Brain microvascular endothelial cell (primary cell): ENCODE measurements at regions not wholly inside any gene's neighbourhood (a gene's known extent, or its start where the extent isn't known, plus 50 kb on each side); places are given as distances from the start of the nearest gene placed in this dataset.

Experiments used
- DNase-seq: peaks from one replicate; pipeline ENCODE4 v3.0.0-alpha.2; 2020
- H3K27ac ChIP-seq: fragments of 250-450 bp; sonication (Bioruptor Pico); 2 replicates; pipeline ENCODE4 v1.5.1; 2020; ENCODE audit warnings: mild to moderate bottlenecking, moderate library complexity
- H3K27me3 ChIP-seq: fragments of 250-450 bp; sonication (Bioruptor Pico); replicated peaks from 2 replicates; pipeline ENCODE4 v1.5.1; 2020; ENCODE audit warnings: mild to moderate bottlenecking
- H3K36me3 ChIP-seq: fragments of 250-450 bp; sonication (Bioruptor Pico); replicated peaks from 2 replicates; pipeline ENCODE4 v1.5.1; 2020; ENCODE audit warnings: mild to moderate bottlenecking
- H3K4me3 ChIP-seq: 2 replicates; pipeline ENCODE4 v1.5.1; 2011; ENCODE audit warnings: low read depth, mild to moderate bottlenecking, control low read depth, low read length, moderate library complexity
- in situ Hi-C: cut with HindIII; loops from 2 replicates; pipeline ENCODE4 v1.10.0; 2017; ENCODE audit warnings: low sequenced_read_pairs, low pct_ligation_motif_present
- TF ChIP-seq, protein P1 (sequence below): IDR thresholded peaks from 2 replicates; pipeline ENCODE4 v1.5.1; 2011; ENCODE audit warnings: low read depth, mild to moderate bottlenecking, moderate library complexity, low read length, control low read depth, inconsistent platforms; ENCODE audit errors: missing control alignments

DNA sequence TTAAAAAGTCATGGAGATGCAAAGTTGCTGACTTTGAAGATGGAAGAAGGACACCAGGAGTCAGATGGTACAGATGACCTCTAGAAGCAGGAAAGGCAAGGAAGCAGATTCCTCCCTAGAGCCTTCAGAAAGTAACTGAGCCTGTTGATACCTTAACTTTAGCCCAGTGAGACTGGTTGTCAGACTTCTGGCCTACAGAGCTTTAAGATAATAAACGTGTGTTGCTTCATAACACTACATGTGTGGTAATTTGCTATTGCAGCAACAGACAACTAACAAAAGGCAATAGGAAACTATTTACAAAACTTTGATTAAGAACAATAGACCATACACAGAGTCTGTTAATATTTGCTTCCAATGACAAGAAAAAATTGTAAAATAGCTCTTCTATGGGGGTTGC lies 102.0 kb upstream of the USP38 start:
- H3K4me3 ChIP-seq: no peak overlapping the region
- H3K36me3 ChIP-seq: no peaks in the 10 kb centered on the region
- in situ Hi-C loops: no loop called here
- no peak for DNase-seq
- H3K27ac ChIP-seq: no peak overlapping the region
- TF ChIP-seq, protein P1, sequence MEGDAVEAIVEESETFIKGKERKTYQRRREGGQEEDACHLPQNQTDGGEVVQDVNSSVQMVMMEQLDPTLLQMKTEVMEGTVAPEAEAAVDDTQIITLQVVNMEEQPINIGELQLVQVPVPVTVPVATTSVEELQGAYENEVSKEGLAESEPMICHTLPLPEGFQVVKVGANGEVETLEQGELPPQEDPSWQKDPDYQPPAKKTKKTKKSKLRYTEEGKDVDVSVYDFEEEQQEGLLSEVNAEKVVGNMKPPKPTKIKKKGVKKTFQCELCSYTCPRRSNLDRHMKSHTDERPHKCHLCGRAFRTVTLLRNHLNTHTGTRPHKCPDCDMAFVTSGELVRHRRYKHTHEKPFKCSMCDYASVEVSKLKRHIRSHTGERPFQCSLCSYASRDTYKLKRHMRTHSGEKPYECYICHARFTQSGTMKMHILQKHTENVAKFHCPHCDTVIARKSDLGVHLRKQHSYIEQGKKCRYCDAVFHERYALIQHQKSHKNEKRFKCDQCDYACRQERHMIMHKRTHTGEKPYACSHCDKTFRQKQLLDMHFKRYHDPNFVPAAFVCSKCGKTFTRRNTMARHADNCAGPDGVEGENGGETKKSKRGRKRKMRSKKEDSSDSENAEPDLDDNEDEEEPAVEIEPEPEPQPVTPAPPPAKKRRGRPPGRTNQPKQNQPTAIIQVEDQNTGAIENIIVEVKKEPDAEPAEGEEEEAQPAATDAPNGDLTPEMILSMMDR: no peak
- H3K27me3 ChIP-seq: no peaks in the 10 kb centered on the region

DNA sequence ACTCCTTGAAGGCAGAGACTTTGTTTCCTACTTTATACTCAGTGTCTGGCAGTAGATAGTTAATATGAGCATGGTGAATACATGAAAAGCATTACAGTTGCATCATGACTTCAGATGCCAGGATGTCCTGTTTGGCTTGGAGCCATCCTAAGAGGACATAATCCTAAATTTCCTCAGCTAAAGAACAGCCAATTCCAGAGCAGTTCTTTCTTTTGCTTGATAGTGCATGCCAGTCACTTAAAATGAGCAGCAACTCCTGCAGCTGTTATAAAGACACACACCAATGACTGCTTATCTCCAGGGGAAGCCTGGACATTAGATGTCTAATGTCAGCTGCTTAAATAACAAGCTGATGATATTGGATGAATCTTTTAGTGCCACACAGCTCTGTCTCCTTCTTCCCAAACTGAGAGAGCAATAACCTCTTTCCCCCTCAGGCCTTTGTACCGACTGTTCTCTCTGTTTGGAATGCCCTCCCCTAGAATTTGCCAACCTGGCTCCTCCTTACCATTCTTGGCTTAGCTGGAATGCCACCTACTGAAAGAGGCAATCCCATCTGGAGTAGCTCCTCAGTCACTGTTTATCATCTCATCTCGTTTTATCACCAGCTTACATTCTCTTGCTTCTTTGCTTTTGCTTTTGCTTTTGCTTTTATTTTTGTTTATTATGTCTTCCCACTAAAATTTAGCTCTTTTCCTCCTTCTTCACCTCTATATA lies 100.8 kb upstream of the USP38 start:
- no peak overlapping the region for H3K27ac ChIP-seq
- no peaks in the 10 kb centered on the region for H3K36me3 ChIP-seq
- H3K4me3 ChIP-seq: no peak overlapping the region
- no peak for DNase-seq
- in situ Hi-C loops: no loop called here
- H3K27me3 ChIP-seq: no peaks in the 10 kb centered on the region
- TF ChIP-seq, protein P1: no peak

DNA sequence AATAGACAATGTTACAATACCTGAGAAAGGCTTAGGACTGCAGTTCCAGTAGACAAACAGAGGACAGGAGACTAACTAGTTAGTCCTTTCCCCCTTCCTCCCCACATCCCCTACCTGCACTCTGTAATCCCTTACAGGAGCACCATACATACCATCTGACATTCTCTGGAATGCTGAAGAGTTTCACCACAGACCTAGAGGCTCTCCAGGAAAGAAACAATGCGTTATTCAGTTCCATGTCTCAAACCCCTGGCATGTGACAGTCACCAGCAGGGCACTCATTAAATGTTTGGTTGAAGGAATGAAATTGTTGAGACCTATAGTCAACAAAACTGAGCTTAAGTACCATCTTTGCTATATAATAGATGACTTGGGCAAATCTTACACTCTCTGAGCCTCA lies 100.2 kb upstream of the USP38 start:
- Histone ChIP-seq H3K27ac (no peak overlapping the region), H3K4me3 (no peak overlapping the region), H3K36me3 (no peaks in the 10 kb centered on the region), H3K27me3 (no peaks in the 10 kb centered on the region)
- DNase-seq: no peak
- TF ChIP-seq, protein P1: no peak
- in situ Hi-C loops: no loop called here

DNA sequence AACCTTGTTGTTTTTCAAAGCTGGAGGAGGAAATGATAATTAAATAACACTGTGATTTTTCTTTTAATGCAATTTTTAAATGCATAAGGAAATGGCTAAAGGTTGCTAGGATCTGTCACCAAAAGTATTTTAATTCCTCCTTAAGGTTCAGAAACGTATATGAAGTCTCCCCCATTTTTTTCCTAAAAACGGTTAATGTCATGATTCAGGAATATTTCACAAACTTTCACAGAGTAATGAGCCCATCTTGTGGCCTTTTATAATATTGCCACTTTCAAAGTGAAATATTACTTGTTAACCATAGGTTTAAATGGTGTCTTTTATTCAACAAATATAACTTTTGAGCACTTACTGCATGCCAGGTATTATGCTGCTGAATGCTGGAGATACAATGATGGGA lies 99.5 kb upstream of the USP38 start:
- H3K36me3 ChIP-seq: no peaks in the 10 kb centered on the region
- in situ Hi-C loops: no loop called here
- no peak for DNase-seq
- H3K27me3 ChIP-seq: no peaks in the 10 kb centered on the region
- TF ChIP-seq, protein P1: no peak
- H3K4me3 ChIP-seq: no peak overlapping the region
- H3K27ac ChIP-seq: no peak overlapping the region

DNA sequence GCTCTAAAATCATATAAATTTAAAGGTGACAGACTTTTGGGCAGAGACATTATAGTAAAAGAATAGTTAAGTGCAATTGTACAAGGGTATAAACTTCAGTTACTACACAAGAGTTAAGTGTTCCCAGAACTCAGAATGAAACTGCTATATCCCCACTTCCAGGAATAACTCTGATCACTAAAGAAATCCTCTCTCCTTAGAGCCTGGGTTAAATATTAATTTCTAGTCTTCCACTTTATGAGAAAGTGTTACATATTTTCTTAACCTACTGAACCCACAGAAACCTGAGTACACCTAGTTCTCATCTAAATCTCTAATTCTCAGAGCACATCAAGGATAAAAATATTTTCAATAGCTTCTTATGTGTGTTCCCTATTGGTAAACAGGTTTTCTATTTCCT lies 99.1 kb upstream of the USP38 start:
- no peaks in the 10 kb centered on the region for H3K27me3 ChIP-seq
- TF ChIP-seq, protein P1: no peak
- in situ Hi-C loops: no loop called here
- H3K4me3 ChIP-seq: no peak overlapping the region
- H3K27ac ChIP-seq: no peak overlapping the region
- DNase-seq: no peak
- H3K36me3 ChIP-seq: no peaks in the 10 kb centered on the region

DNA sequence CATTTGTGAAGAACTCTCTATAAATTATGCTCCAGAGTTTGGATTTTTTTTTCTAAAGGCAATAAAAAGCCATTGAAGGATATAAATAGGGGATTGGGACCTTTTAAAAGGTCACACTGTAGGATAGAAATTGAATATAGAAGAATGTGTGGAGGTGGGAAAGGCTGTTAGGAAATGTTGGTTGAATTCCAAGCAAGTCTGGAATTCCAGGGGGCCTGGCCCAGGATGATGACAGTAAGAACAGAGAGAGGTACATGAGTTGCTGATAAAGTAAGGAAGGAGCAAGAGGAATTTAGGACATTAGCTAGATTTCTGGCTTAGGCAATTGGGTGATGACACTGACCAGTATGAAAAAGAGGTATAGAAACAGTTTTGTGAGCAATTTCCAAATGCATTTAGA lies 95.4 kb upstream of the USP38 start:
- in situ Hi-C loops: no loop called here
- no peak overlapping the region for H3K4me3 ChIP-seq

More for the DNA sequence above, 95.4 kb upstream of the USP38 start:
- TF ChIP-seq, protein P1: no peak
- Histone ChIP-seq H3K36me3 (no peaks in the 10 kb centered on the region), H3K27ac (no peak overlapping the region), H3K27me3 (no peaks in the 10 kb centered on the region)
- DNase-seq: no peak
